Mesenchymal stem cell (in vitro differentiated cells and primary cell): ENCODE measurements at regions not wholly inside any gene's neighbourhood (a gene's known extent, or its start where the extent isn't known, plus 50 kb on each side); places are given as distances from the start of the nearest gene placed in this dataset.

Experiments
- DNase-seq: peaks from one replicate; pipeline ENCODE4 v3.0.0-alpha.2; 2013
- H2AFZ ChIP-seq: one replicate; pipeline ENCODE4 v1.6.1; 2013; ENCODE audit warnings: low read depth, mild to moderate bottlenecking, control low read depth, inconsistent platforms, low read length, moderate library complexity
- H2AK5ac ChIP-seq: 2 replicates; pipeline ENCODE4 v1.6.1; 2013; ENCODE audit warnings: low read length, moderate library complexity, mild to moderate bottlenecking, inconsistent platforms; ENCODE audit not compliant: severe bottlenecking
- H2BK120ac ChIP-seq: one replicate; pipeline ENCODE4 v1.6.1; 2013; ENCODE audit warnings: low read depth, mild to moderate bottlenecking, inconsistent platforms, low read length, moderate library complexity
- H2BK12ac ChIP-seq, 2 experiments: one replicate each; pipeline ENCODE4 v1.6.1; 2013; ENCODE audit warnings: inconsistent platforms in 2 of 2, low read length in 2 of 2, mild to moderate bottlenecking in 2 of 2, moderate library complexity in 2 of 2, control low read depth in 1 of 2
- H2BK15ac ChIP-seq: one replicate; pipeline ENCODE4 v1.6.1; 2013; ENCODE audit warnings: mild to moderate bottlenecking, low read depth, inconsistent platforms; ENCODE audit not compliant: poor library complexity, severe bottlenecking
- H2BK5ac ChIP-seq: 2 replicates; pipeline ENCODE4 v1.6.1; 2013; ENCODE audit warnings: low read depth, mild to moderate bottlenecking, low read length, control low read depth, inconsistent platforms; ENCODE audit not compliant: poor library complexity, severe bottlenecking
- H3K14ac ChIP-seq, 2 experiments: one replicate each; pipeline ENCODE4 v1.6.1; 2013; ENCODE audit warnings: inconsistent platforms in 2 of 2, low read length in 2 of 2, control low read depth in 1 of 2, mild to moderate bottlenecking in 1 of 2, moderate library complexity in 1 of 2
- H3K18ac ChIP-seq, 2 experiments: one replicate each; pipeline ENCODE4 v1.6.1; 2013; ENCODE audit warnings: inconsistent platforms in 2 of 2, low read length in 2 of 2, control low read depth in 1 of 2, low read depth in 1 of 2, mild to moderate bottlenecking in 1 of 2
- H3K23ac ChIP-seq, 2 experiments: one replicate each; pipeline ENCODE4 v1.6.1; 2013; ENCODE audit warnings: inconsistent platforms in 2 of 2, low read length in 2 of 2, mild to moderate bottlenecking in 2 of 2, moderate library complexity in 2 of 2, control low read depth in 1 of 2
- H3K27ac ChIP-seq: 2 replicates; pipeline ENCODE4 v1.5.1; 2013; ENCODE audit warnings: mild to moderate bottlenecking, moderate library complexity, low read length, control low read depth, inconsistent platforms; ENCODE audit not compliant: poor library complexity, severe bottlenecking
- H3K27me3 ChIP-seq, 2 experiments: 2 replicates each; pipeline versions ENCODE4 v1.6.1 to v1.7.0; 2013; ENCODE audit warnings: low read length in 2 of 2, mild to moderate bottlenecking in 2 of 2, moderate library complexity in 2 of 2, control low read depth in 1 of 2, inconsistent platforms in 1 of 2; ENCODE audit not compliant: control insufficient read depth in 1 of 2, insufficient read depth in 1 of 2
- H3K36me3 ChIP-seq, 2 experiments: 2 replicates each; pipeline versions ENCODE4 v1.6.1 to v1.7.0; 2013; ENCODE audit warnings: low read length in 2 of 2, control low read depth in 1 of 2, inconsistent platforms in 1 of 2, low read depth in 1 of 2, mild to moderate bottlenecking in 1 of 2; ENCODE audit not compliant: insufficient read depth in 2 of 2, control insufficient read depth in 1 of 2
- H3K4ac ChIP-seq, 2 experiments: one replicate each; pipeline ENCODE4 v1.6.1; 2013; ENCODE audit warnings: inconsistent platforms in 2 of 2, low read length in 2 of 2, mild to moderate bottlenecking in 2 of 2, moderate library complexity in 2 of 2, control low read depth in 1 of 2, low read depth in 1 of 2
- H3K4me1 ChIP-seq: 2 replicates; pipeline ENCODE4 v1.6.1; 2013; ENCODE audit warnings: low read depth, low read length, control low read depth; ENCODE audit not compliant: control insufficient read depth, insufficient read depth
- H3K4me2 ChIP-seq: 2 replicates; pipeline ENCODE4 v1.6.1; 2013; ENCODE audit warnings: low read length, mild to moderate bottlenecking, inconsistent platforms; ENCODE audit not compliant: poor library complexity, severe bottlenecking
- H3K4me3 ChIP-seq, 2 experiments: 2 replicates each; pipeline versions ENCODE4 v1.5.1 to v1.7.0; 2013; ENCODE audit warnings: low read length in 2 of 2, mild to moderate bottlenecking in 2 of 2, control low read depth in 1 of 2, low read depth in 1 of 2; ENCODE audit not compliant: insufficient read depth in 1 of 2
- H3K79me1 ChIP-seq: replicated peaks from 2 replicates; pipeline ENCODE4 v1.6.1; 2013; ENCODE audit warnings: mild to moderate bottlenecking, control low read depth, low read length, inconsistent platforms; ENCODE audit not compliant: poor library complexity, severe bottlenecking
- H3K9ac ChIP-seq: 2 replicates; pipeline ENCODE4 v1.7.0; 2013; ENCODE audit warnings: mild to moderate bottlenecking, low read length, moderate library complexity
- H3K9me3 ChIP-seq: 2 replicates; pipeline ENCODE4 v1.7.0; 2013; ENCODE audit warnings: mild to moderate bottlenecking, low read length; ENCODE audit not compliant: control insufficient read depth
- H4K8ac ChIP-seq: one replicate; pipeline ENCODE4 v1.6.1; 2013; ENCODE audit warnings: inconsistent platforms, mild to moderate bottlenecking, low read length, moderate library complexity
- H4K91ac ChIP-seq: one replicate; pipeline ENCODE4 v1.6.1; 2013; ENCODE audit warnings: mild to moderate bottlenecking, low read length, inconsistent platforms
- WGBS: methylation state at CpG from one replicate; pipeline ENCODE4 v1.1.7; 2013; ENCODE audit warnings: mixed read lengths; 5-methylcytosine and 5-hydroxymethylcytosine counted together

GRCh38 chr5:18264126-18264882 is 630.0 kb downstream of the TAF11L14 start:
- Histone ChIP-seq H3K4ac (no peak overlapping the region), H2AK5ac (no peak overlapping the region), H3K14ac (no peak overlapping the region), H4K8ac (no peak overlapping the region), H2BK12ac (no peak overlapping the region), H3K4me2 (no peak overlapping the region), H4K91ac (no peak overlapping the region), H3K18ac (no peak overlapping the region), H3K9ac (no peak overlapping the region), H2BK5ac (no peak overlapping the region), H3K9me3 (peaks cover 12% of the 10 kb centered on the region), H2BK15ac (no peak overlapping the region), H3K79me1 (no peaks in the 10 kb centered on the region), H3K36me3 (no peaks in the 10 kb centered on the region), H2AFZ (no peak overlapping the region), H3K4me1 (no peaks in the 10 kb centered on the region), H3K27me3 (no peaks in the 10 kb centered on the region), H3K23ac (no peak overlapping the region), H3K4me3 (no peak overlapping the region), H2BK120ac (no peak overlapping the region), H3K27ac (no peak overlapping the region)
- 87% methylated on average over 2 of the region's 3 CpGs for WGBS
- DNase-seq: no peak

- H3K27me3 ChIP-seq: no peaks in the 10 kb centered on the region
- H4K91ac ChIP-seq: no peak overlapping the region
- no peak overlapping the region for H3K27ac ChIP-seq
- no peaks in the 10 kb centered on the region for H3K36me3 ChIP-seq
- H3K79me1 ChIP-seq: no peaks in the 10 kb centered on the region
- H2BK12ac ChIP-seq: no peak overlapping the region
- no peak overlapping the region for H3K18ac ChIP-seq
- WGBS: 95% methylated on average over 4 of the region's 4 CpGs
- H4K8ac ChIP-seq: no peak overlapping the region
- no peak overlapping the region for H2BK15ac ChIP-seq
- H3K4ac ChIP-seq: no peak overlapping the region
- no peak overlapping the region for H3K4me3 ChIP-seq
- no peak overlapping the region for H3K23ac ChIP-seq
- H2BK120ac ChIP-seq: no peak overlapping the region
- H3K14ac ChIP-seq: no peak overlapping the region
- no peak overlapping the region for H2BK5ac ChIP-seq
- no peak overlapping the region for H2AFZ ChIP-seq
- H2AK5ac ChIP-seq: no peak overlapping the region
- no peak for DNase-seq
- H3K4me2 ChIP-seq: no peak overlapping the region
- H3K9ac ChIP-seq: no peak overlapping the region
- no peaks in the 10 kb centered on the region for H3K9me3 ChIP-seq
- no peaks in the 10 kb centered on the region for H3K4me1 ChIP-seq
Observed at GRCh38 chr5:18270635-18271338, 636.5 kb downstream of the TAF11L14 start.

- no peak overlapping the region for H2BK12ac ChIP-seq
- no peak overlapping the region for H3K18ac ChIP-seq
- H3K23ac ChIP-seq: no peak overlapping the region
- no peak overlapping the region for H3K27ac ChIP-seq
- no peak overlapping the region for H4K91ac ChIP-seq
- no peak for DNase-seq
- no peak overlapping the region for H2AFZ ChIP-seq
- no peak overlapping the region for H3K4me3 ChIP-seq
- no peaks in the 10 kb centered on the region for H3K4me1 ChIP-seq
- no peak overlapping the region for H3K14ac ChIP-seq
- no peak overlapping the region for H3K4ac ChIP-seq
- H3K9ac ChIP-seq: no peak overlapping the region
- no peaks in the 10 kb centered on the region for H3K79me1 ChIP-seq
- 88% methylated on average over 2 of the region's 5 CpGs for WGBS
- H3K36me3 ChIP-seq: no peaks in the 10 kb centered on the region
- no peak overlapping the region for H2BK120ac ChIP-seq
- no peak overlapping the region for H4K8ac ChIP-seq
- H2BK15ac ChIP-seq: no peak overlapping the region
- no peaks in the 10 kb centered on the region for H3K9me3 ChIP-seq
- H2BK5ac ChIP-seq: no peak overlapping the region
- no peak overlapping the region for H2AK5ac ChIP-seq
- H3K4me2 ChIP-seq: no peak overlapping the region
- H3K27me3 ChIP-seq: no peaks in the 10 kb centered on the region
Observed at GRCh38 chr5:18276939-18277338, 642.7 kb downstream of the TAF11L14 start.

GRCh38 chr5:18281947-18282581 is 647.8 kb downstream of the TAF11L14 start:
- no peak overlapping the region for H3K18ac ChIP-seq
- DNase-seq: peak; percentile 61
- no peak overlapping the region for H3K14ac ChIP-seq
- H4K8ac ChIP-seq: no peak overlapping the region
- H2AFZ ChIP-seq: no peak overlapping the region
- H2BK12ac ChIP-seq: no peak overlapping the region
- H2BK15ac ChIP-seq: no peak overlapping the region
- H2BK5ac ChIP-seq: no peak overlapping the region
- no peaks in the 10 kb centered on the region for H3K79me1 ChIP-seq
- WGBS: 69% methylated on average over 2 of the region's 4 CpGs
- no peaks in the 10 kb centered on the region for H3K36me3 ChIP-seq
- no peak overlapping the region for H3K4me2 ChIP-seq
- H3K9ac ChIP-seq: no peak overlapping the region
- no peak overlapping the region for H4K91ac ChIP-seq
- no peak overlapping the region for H3K23ac ChIP-seq
- H3K4me3 ChIP-seq: no peak overlapping the region
- no peaks in the 10 kb centered on the region for H3K4me1 ChIP-seq
- no peak overlapping the region for H2AK5ac ChIP-seq
- no peak overlapping the region for H3K4ac ChIP-seq
- no peak overlapping the region for H2BK120ac ChIP-seq
- H3K9me3 ChIP-seq: no peaks in the 10 kb centered on the region
- H3K27ac ChIP-seq: no peak overlapping the region
- H3K27me3 ChIP-seq: no peaks in the 10 kb centered on the region
